ENCODE measurements at regions not wholly inside any gene's neighbourhood (a gene's known extent, or its start where the extent isn't known, plus 50 kb on each side); places are given as distances from the start of the nearest gene placed in this dataset.
"Not testable (repeated sequence)": the region's sequence is repeated elsewhere in the genome, so short reads cannot be mapped to it uniquely, and the experiment has no call there.

DNA sequence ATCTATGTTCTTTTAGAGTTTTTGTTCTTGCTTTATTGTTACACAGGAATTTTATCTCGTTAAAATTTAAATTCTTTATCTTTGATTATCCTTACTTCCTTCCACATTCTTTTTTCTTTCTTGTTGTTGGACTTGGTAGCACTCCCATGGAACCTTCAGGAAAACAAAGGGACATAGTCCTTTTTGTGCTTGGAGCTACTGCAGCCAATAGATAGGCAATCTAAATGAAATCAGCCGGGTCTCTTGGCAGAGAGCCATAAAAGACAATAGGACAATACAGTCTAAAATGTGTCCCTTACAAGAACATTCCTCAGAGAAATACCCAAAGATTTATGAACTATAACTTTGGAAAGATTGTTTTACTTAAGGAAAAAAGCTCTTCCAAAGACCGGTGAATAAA, 548.1 kb upstream of the C9orf72 start:
- Histone ChIP-seq H3K9me3 (no peaks in the 10 kb centered on the region; the same call in 1 of the 2 replicates), H3K4me1 (peaks cover 18% of the 10 kb centered on the region), H3K27me3 (no peaks in the 10 kb centered on the region), H3K36me3 (no peaks in the 10 kb centered on the region), H3K4me3 (ENCODE audit: low read depth, low read length) (no peak overlapping the region)
- peak; percentile 23 for DNase-seq
- TF ChIP-seq, protein P1, sequence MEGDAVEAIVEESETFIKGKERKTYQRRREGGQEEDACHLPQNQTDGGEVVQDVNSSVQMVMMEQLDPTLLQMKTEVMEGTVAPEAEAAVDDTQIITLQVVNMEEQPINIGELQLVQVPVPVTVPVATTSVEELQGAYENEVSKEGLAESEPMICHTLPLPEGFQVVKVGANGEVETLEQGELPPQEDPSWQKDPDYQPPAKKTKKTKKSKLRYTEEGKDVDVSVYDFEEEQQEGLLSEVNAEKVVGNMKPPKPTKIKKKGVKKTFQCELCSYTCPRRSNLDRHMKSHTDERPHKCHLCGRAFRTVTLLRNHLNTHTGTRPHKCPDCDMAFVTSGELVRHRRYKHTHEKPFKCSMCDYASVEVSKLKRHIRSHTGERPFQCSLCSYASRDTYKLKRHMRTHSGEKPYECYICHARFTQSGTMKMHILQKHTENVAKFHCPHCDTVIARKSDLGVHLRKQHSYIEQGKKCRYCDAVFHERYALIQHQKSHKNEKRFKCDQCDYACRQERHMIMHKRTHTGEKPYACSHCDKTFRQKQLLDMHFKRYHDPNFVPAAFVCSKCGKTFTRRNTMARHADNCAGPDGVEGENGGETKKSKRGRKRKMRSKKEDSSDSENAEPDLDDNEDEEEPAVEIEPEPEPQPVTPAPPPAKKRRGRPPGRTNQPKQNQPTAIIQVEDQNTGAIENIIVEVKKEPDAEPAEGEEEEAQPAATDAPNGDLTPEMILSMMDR (IDR thresholded peaks at IDR 0.05; ENCODE audit: low read depth, low read length): no peak

DNA sequence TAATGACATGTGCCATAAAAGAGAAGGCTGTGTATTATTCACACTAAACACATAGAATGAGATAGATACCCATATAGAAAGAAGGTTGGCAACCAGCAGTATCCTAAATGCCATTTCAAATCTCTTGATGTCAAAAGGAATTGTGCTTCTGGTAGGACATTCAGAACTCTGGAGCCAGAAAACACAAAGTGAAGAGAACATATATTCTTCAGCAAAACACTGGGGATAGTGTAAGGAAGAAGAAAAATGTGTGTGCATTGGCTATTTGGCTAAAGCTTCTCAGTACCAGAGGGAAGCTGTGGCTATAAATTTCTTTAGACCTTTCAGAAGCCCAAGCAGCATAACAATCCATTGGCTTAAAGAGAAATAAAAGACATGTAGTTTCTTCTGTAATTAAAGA, 551.6 kb upstream of the C9orf72 start:
- Histone ChIP-seq H3K27me3 (no peaks in the 10 kb centered on the region), H3K36me3 (no peaks in the 10 kb centered on the region), H3K4me3 (ENCODE audit: low read depth, low read length) (no peak overlapping the region), H3K9me3 (no peaks in the 10 kb centered on the region; the same call in 1 of the 2 replicates), H3K4me1 (peaks cover 17% of the 10 kb centered on the region)
- no peak for DNase-seq
- TF ChIP-seq, protein P1 (IDR thresholded peaks at IDR 0.05; ENCODE audit: low read depth, low read length): no peak

DNA sequence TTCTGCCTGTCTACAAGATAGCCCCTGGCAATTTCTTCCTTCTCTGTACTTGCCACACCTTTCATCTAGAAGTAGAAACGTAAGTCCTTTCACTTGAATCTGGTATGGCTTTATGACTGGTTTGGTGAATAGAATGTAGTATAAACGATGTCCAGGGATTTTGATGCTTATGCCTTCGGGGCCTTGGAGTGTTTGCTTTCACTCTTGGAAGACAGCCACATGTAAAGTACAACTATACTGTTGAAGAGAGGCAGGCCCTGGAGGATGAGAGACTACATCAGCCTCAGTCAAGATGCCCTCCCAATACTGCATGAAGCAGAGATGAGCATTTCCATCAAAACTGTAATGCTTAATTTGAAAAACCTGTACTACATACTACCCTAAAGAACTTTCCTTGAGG, 553.8 kb upstream of the C9orf72 start:
- TF ChIP-seq, protein P1 (IDR thresholded peaks at IDR 0.05; ENCODE audit: low read depth, low read length): no peak
- no peak for DNase-seq
- no peaks in the 10 kb centered on the region for H3K9me3 ChIP-seq
- H3K4me1 ChIP-seq: no peaks in the 10 kb centered on the region; the same call in 1 of the 2 replicates
- no peaks in the 10 kb centered on the region for H3K36me3 ChIP-seq
- no peaks in the 10 kb centered on the region for H3K27me3 ChIP-seq
- no peak overlapping the region for H3K4me3 ChIP-seq (ENCODE audit: low read depth, low read length)

DNA sequence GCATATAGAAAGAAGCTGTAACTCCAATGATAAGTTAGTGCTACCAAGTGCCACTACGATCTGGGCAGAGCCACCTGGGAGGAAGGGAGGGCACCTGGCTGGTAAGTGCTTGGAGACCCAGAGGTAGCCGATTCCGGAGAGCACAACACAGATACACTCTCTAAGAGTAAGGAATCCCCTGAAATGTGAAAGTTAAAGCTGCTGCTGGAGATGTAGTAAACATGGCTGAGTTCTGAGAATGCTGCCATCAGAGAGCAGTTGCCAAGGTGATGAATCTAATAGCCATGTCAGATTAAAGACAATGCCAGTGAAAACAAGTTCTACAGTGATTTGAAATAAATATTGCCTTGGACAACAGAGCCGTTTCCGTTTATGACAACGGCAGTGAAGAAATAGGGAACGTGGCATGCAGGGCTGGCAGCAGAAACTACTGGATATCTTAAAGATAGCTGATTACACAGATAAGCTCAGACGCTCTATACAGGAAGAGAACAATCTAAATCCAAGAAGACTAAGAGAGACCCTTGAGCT, 561.2 kb upstream of the C9orf72 start:
- Histone ChIP-seq H3K9me3 (no peaks in the 10 kb centered on the region), H3K36me3 (no peaks in the 10 kb centered on the region), H3K27me3 (no peaks in the 10 kb centered on the region), H3K4me3 (ENCODE audit: low read depth, low read length) (no peak overlapping the region), H3K4me1 (peaks cover 27% of the 10 kb centered on the region)
- no peak for DNase-seq
- TF ChIP-seq, protein P1 (IDR thresholded peaks at IDR 0.05; ENCODE audit: low read depth, low read length): no peak

DNA sequence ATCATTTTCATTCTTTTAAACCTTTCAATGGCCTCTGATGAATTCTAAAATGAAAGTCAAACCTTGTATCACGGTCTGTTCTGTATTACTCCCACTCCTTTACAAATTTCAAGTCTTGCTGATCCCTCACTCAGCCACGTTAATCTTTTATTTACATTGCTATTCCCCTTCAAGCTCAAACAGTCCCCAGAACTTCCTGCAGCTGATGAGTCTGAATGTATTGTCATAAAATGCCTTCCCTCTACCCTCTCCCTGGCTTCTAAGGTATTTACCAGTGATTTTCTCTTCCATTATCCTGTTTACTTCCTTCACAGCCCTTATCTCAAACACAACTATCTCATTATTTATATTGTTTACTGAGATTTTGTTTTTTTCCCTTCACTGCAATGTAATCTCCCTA, 562.3 kb upstream of the C9orf72 start:
- Histone ChIP-seq H3K4me3 (ENCODE audit: low read depth, low read length) (no peak overlapping the region), H3K9me3 (no peaks in the 10 kb centered on the region), H3K27me3 (no peaks in the 10 kb centered on the region), H3K4me1 (peaks cover 27% of the 10 kb centered on the region), H3K36me3 (no peaks in the 10 kb centered on the region)
- TF ChIP-seq, protein P1 (IDR thresholded peaks at IDR 0.05; ENCODE audit: low read depth, low read length): no peak
- no peak for DNase-seq

DNA sequence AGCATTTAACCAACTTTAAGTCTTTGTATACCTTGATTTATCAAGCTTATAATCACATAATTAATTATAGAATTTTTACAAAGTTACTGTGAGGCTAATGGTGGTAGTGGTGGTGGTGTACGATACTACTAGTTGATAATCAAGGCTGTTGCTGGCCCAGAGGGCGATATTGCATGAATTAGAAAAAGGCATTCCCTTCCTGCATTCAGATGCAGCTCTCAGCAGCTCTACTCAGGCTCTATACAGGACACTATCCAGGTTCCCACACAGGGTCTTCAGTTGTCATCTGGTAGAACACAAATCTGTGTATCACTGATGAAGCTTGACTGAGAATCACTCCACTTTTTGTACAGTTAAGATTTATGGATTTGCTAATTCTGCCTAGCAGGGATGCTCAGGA, 562.8 kb upstream of the C9orf72 start:
- peaks cover 27% of the 10 kb centered on the region for H3K4me1 ChIP-seq
- TF ChIP-seq, protein P1 (IDR thresholded peaks at IDR 0.05; ENCODE audit: low read depth, low read length): peak; percentile 22; the same call in 1 of the 2 replicates

DNA sequence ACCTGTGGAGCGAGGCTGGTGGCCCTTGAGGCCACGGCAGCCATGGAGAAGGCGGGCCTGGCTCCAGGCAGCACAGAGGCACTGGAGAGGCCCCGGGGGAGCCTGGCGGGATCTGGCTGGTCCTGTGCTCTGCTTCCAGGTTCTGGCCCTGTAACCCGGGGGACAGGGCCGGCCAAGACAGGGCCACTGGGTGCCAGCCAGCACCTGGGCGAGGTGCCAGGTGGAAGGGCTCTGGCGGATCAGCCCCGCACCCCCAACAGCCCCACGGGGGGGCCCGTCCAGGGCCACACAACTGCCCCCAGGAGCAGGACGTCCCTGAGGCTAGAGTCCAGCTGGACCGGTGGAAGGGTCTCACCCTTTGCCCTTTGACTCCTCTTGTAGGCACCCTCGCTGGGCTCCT, 574.1 kb upstream of the C9orf72 start:
- not testable (repeated sequence) for H3K27me3 ChIP-seq; DNase-seq; H3K36me3 ChIP-seq; H3K4me3 ChIP-seq (ENCODE audit: low read depth, low read length); H3K9me3 ChIP-seq; H3K4me1 ChIP-seq

More for the DNA sequence above, 562.8 kb upstream of the C9orf72 start:
- Histone ChIP-seq H3K9me3 (no peaks in the 10 kb centered on the region), H3K27me3 (no peaks in the 10 kb centered on the region), H3K4me3 (ENCODE audit: low read depth, low read length) (no peak overlapping the region), H3K36me3 (no peaks in the 10 kb centered on the region)
- peak; percentile 30 for DNase-seq

DNA sequence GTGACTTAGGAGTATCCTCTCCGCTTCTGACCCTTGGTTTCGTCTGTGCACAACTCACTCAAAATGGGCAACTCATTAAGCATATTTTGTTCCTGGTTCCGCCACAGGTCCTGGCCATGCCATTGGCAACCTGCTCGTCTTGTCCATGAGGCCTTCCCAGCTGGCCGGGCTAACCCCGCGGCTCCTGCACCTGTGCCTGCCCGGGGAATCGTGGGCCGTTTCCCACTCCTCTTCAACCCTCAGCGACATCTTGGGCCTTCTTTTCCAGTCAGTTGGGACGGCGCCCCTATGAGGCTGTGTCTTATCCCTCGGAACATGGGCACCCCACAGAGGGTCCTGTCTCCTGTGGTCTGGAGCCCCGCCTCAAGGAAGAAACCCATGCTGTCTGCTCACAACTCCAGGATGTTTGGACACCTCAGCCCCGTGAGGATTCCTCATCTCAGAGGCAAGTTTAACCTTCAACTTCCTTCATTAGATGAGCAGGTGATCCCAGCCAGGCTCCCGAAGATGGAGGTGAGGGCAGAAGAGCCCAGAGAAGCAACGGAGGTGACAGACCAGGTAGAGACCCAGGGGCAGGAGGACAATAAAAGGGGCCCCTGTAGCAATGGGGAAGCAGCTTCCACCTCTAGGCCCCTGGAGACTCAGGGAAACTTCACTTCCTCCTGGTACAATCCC, 574.8 kb upstream of the C9orf72 start:
- not testable (repeated sequence) for H3K4me1 ChIP-seq; H3K36me3 ChIP-seq; H3K4me3 ChIP-seq (ENCODE audit: low read depth, low read length); H3K9me3 ChIP-seq; H3K27me3 ChIP-seq; DNase-seq

DNA sequence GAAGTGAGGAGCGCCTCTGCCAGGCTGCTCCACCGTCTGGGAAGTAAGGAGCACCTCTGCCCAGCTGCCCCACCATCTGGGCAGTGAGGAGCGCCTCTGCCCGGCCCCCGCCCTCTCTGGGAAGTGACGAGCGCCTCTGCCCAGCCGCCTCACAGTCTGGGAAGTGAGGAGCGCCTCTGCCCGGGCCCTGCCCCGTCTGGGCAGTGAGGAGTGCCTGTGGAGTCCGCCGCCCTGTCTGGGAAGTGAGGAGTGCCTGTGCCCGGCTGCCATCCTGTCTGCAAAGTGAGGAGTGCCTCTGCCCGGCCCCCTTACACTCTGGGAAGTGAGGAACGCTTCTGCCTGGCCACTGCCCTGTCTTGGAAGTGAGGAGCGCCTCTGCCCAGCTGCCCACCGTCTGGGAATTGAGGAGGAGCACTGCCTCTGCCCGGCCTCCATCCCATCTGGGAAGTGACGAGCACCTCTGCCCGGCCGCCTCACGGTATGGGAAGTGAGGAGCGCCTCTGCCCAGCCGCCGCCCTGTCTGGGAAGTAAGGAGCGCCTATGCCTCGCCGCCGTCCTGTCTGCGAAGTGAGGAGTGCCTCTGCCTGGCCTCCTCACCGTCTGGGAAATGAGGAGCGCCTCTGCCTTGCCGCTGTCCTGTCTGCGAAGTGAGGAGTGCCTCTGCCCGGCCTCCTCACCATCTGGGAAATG, 576.2 kb upstream of the C9orf72 start:
- H3K27me3 ChIP-seq; H3K9me3 ChIP-seq; H3K36me3 ChIP-seq; H3K4me3 ChIP-seq (ENCODE audit: low read depth, low read length); H3K4me1 ChIP-seq; DNase-seq: not testable (repeated sequence)
